GM19397 (cell line): ENCODE measurements at regions not wholly inside any gene's neighbourhood (a gene's known extent, or its start where the extent isn't known, plus 50 kb on each side); places are given as distances from the start of the nearest gene placed in this dataset.

ENCODE experiments used
- ATAC-seq: cut with Tn5 transposase; IDR thresholded peaks from one replicate; pipeline ENCODE4 v1.9.1; 2021; ENCODE audit warnings: mild to moderate bottlenecking, moderate library complexity; ENCODE audit not compliant: unreplicated experiment

DNA sequence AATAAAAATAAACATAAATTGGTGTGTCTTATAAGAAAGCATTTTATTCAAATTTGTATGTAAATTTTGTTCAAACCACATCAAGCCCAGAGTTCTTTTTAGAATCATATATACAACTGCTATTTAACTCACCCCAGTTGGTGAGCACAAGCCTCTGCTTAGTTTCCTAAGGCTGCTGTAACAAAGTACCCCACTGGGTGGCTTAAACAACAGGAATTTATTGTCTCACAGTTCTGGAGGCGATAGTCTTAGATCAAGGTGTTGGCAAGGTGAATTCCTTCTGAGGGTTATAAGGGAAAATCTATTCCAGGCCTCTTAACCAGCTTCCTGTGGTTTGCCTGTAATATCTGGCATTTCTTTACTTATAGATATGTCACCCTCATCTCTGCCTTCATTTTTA lies 1133.5 kb downstream of the OLFM4 start:
- ATAC-seq, result no peak

DNA sequence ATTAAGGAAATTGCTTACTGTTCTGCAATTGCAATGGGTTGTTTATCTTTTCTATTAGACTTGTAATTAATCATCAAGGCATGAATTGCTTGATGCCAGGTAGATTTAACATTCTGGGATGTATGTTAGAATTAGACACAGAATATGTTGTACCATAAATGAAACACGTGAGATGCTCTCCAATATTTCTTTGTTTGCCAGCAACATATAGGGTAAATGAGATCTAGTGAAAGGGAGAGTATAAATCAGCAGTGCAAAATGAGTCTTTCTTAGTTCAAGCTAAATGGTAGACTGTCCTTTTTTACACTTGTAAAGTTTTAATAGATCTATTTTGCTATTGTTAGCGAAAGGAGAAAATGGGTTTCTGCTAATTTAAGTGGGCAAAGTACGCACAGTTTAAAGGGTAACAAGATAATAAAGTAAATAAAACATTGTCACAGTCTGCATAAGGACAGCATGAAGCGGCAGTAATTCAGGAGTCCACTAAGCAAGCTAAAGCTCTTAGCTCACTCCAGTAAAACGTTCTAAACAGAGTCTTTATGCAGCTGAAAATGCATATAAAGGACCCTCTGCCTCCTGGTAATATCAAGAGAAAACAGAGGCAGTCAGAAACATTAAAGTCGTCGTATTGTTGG lies 1137.1 kb downstream of the OLFM4 start:
- ATAC-seq, result no peak

DNA sequence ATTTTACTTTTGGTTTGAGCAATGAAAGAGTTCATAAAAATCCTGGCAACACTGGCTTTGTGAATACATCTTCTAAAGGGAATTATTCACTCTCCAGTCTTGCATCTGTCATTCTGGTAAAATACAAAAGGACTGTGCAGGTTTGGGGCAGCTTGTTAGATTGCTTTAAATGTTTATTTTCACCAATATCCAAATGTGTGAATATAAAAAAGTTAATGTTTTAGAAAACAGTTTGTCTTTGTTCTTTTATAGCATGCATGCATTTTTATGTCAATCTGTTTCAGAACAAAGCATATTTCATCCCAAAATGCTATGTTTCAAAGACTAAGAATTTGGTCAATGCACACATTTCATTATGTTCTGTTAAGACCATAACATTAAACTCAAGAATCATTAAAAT lies 1145.4 kb downstream of the OLFM4 start:
- ATAC-seq, result no peak

DNA sequence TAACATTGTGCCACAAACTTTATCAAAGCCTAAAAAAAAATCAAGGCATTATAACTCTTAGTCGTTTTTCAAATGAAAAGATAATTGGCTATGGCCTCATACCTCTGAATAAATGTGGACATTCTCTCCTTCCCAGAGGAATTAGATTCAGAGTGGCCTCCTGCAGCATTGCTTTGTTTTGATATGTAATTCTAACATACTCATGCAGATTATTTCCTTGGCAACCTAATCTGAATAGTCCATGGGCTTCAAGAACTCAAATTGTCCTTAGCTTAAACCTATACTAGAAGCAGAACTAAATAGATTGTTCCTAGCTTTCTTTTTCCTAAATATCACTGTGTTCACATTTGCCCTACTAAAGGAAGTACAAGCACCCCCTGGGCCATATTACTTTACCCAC lies 1146.9 kb downstream of the OLFM4 start:
- no peak for ATAC-seq

DNA sequence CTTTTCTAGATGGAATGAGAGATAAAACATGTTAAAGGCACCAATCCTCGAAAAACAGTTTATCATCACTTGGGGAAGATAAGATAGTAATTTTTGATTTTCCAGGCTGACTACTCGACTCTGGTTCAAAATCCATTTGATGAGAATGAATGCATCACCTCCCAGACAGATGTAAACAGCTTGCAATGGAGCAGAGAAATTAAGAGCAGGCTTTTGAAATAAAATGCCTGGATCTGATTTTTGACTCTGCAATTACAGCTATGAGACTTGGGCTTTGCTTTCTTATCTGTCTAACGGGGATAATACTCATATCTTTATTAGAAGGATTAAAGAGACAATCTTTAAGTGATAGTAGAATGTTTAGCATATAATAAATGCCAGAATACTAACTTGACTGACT lies 1148.9 kb downstream of the OLFM4 start:
- ATAC-seq, result no peak

DNA sequence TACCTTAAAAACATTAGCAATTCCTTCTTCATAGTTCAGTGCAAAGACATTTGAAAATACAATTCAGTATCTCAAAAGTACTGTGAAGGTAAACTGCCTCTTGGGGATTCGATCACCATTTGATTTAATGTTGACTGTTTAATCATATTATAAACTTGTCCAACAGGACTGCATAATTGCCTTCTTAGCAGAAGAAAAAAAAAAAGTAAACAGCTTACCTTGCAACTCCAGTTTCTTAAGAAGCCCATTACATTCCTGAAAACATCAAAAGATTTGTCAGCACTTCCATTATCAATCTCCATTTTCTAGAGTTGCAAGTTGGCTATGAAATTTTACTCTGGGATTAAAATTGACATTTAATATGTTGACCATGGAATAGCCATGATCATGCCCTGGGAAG lies 1154.6 kb downstream of the OLFM4 start:
- ATAC-seq, result no peak

DNA sequence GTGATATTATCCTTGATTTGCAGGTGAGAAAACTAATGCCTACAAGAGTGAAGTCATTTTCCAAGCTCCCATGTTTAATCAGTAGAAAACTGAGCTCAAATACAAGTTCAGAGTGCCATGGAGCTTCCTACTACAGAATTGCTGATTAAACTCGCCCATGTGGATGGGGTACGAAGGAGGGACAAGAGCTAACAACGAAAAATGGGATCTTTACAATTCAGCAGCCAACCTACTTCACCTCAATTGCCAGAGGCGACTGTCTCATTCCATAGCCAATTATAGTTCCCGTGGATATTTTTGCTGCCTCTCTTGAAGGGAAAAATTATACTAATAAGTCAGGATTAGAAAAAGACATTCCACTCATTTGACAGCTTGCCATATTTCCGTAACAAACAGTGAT lies 1155.1 kb downstream of the OLFM4 start:
- ATAC-seq, result no peak

DNA sequence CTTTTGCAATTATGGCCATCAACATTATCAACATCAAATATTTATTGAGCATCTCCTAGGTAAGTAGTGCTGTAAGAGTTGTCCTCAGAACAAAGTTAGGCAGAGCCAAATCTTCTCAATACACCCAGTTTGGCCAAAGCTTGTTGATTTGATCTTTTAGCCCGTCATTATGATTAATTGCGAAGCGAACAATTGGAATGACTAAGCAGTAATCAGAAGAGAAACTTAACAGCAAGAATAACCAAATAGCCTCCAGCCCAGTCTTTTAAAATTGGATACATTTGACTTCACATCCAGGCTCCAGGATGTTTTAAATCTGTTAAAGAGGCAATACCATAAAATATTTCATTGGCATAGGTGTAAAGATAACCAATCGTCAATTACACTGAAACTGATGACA lies 1156.0 kb downstream of the OLFM4 start:
- ATAC-seq, result no peak

DNA sequence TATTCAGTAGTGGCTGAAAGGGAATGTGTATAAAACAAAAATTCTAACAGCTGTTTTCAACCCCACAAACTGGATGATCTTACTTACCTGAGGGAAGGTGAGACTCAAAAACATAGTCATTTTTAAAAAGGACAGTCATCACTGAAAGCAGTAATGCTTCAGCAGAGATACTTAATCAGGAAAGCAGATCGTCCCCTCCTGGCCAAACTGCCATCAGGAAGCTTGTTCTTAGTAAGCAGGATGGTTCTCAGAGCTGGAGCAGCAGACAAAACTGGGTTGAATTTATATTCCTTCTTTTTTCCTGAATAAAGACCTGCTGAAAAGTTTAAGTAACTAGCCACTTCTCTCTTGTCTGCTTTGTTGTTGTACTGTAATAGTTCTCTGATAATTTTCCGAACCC lies 1156.5 kb downstream of the OLFM4 start:
- no peak for ATAC-seq

DNA sequence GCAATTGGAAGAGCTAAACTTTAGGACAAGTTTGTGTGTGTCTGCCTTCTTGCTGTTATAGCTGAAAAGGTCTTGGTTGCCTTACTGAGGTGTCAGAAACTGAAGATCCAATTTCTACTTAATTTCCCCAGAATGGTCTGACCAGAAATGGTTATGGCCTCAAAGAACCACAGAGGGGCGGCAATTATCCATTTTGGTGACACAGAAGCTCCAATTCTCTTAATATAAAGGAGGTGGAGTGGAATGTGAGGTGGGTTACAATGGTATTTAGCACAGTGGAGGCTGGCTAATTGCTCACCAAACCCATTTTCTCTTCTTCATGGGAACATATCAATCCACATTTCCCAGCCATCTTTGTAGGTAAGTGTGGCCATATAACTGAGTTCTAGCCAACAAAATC lies 1157.2 kb downstream of the OLFM4 start:
- no peak for ATAC-seq

DNA sequence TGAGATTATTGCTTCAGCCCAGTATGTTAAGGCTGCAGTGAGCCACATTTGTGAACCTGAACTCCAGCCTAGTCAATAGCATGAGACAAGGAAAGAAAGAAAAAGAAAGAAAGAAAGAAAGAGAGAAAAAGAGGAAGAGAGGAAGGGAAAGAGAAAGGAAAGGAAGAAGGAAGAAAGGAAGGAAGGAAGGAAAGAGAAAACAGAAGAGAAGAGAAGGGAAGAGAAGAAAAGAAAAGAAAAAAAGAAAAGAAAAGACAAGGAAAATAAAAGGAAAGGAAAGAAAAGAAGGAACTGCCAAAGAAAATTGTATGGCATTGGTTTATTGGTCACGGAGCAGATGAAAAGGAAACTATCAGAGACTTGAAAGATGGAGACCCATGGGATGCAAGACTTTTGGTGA lies 1158.8 kb downstream of the OLFM4 start:
- no peak for ATAC-seq

DNA sequence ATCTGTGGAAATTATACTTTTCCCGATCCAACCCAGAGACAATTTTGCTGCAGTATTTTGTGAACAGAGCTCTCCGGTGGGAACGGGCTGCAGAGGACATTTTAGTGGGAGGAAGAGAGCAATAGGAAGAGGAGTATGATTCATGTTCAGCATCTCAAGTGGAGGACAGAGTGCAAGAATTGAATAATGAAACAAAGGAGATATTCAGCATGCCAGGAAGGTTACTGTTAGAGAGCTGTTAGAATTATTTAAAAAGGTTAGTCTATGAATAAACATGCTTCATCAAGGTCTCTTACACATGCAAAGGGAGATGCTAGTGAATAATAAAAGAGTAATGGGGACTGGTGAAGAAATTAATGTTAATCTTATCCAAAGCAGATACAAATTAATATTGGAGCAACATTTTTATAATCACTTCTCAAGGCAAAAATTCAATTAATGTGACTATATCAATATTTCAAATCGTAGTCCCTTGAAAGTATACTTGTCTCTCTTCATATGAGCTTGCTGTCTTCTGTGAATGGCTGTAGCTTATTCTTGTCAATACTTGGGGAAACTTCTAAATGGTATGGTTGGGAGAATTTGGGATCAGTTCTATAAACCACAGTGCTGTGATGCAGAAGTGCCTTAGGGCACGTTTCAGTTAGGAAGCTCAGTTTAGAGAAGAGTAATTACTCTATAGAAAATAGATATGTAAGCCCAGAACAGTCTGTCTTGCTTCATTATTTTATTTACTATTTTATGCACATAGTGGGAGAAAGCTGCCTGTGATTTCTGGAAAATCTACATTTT lies 1165.8 kb downstream of the OLFM4 start:
- ATAC-seq, result no peak

DNA sequence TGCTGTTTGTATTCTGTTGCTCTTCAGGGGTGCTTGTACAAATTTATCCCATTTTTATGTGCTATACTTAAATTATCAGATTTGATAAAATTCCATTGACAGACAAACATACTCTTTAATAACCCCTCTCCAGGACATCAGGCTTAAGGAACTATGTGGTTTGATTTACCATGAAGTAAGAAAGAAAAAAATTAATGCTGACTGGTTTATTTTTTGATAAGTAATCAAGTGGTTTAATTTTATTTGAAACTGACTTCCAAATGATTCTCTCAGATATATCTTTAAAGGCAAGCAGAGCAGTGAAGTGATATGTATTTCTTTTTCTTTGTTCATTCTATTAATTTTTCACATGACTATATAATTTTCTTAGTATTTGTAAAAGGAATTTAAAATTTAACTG lies 1168.1 kb downstream of the OLFM4 start:
- ATAC-seq, result no peak

DNA sequence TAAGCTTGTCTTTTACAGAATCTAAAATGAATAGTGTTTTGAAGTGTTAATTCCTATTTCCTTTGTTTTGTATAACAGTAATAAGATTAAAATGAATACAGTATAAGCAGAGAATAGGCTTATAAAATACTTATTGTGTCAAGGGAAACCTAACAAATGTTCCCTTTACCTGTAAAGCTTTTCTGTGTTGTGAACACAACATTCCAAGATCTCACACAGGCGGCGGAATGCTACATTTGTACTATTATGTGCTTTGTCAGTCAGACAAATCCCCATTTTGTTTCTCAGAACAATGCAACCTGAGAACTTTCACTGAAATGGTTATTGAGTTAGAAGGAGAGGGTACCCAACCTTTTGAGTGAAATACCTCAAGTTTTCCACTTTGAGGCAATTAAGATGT lies 1170.3 kb downstream of the OLFM4 start:
- ATAC-seq, result no peak

DNA sequence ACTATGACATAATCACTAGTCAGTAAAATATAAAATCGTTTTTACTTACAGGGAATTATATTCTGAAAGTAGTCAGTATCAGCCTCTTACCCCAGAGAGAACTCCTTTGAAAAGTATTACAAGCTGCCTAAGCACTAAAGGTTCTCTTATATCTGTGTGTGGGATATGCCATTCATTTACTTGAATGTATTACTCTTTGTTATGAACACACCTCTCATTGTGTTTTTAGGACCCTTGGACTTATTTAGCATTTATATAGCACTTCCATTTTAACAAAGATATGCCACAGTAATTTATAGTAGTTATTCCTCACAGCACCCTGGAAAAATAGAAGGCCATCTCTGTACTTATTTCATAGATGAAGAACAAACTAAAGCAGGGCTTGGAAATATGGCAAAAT lies 1178.0 kb downstream of the OLFM4 start:
- ATAC-seq, result no peak

DNA sequence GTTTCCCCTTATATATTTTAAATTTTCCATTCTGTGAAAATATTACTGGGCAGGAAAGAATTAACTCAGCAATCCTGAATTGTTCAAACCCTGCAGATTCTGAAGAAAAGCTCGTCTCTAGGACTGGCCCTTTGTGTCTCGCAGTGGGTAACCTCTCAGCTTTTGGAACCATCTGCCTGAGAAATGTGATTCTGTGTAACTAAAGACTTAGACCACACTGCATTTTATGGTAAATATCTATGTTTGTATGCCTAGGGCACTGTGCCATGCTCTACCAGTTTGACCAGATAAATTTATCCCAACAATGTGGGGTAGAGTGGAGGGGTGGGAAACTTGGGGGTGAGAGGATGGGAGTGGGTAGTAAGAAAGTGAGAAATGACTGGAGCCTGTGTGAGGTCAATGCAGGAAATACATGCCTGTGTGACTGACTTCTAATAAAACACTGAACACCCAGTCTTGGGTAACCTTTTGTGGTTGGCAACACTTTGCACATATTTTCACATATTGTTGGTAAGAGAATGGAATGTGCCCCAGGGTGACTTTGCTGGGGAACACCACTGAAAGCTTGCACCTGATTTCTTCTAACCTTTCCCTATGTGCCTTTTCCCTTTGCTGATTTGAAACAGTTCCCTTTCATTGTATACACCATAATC lies 1181.9 kb downstream of the OLFM4 start:
- ATAC-seq, result no peak

DNA sequence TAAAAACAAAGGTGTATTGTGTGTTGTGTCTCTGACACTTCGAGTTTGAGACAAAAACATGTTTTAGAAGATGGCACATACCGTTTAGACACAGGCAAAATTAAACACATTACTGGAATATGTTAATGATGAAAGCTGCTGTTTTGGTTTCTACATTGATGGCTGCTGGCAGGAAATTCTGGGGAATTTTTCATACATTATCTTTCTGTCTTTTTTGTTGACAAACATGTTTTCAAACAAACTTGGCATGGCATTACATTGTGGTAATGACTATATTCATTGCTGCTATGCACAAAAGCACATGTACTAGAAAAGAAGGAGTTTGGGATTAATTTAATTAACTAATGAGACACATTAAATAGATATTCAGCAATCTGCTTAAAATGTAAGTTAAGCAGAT lies 1187.6 kb downstream of the OLFM4 start:
- no peak for ATAC-seq

DNA sequence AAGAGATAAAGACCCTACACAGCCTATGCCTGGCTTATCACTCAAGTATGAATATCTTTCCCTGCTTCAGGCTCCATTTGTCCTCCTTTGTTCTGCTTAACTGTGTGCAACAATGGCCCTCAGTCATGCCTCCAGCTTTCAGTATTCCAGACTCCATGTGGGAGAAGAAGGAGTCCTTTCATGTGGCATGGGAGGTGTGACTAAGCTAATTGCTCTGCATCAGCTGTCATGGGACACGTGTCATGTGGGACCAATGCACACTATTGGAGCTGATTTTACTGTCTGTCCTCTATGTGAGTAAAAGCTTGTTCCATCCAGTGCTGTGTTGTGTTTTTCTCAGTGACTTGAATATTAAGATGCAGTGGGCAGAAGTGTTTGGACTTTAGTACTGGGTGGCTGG lies 1198.3 kb downstream of the OLFM4 start:
- no peak for ATAC-seq

DNA sequence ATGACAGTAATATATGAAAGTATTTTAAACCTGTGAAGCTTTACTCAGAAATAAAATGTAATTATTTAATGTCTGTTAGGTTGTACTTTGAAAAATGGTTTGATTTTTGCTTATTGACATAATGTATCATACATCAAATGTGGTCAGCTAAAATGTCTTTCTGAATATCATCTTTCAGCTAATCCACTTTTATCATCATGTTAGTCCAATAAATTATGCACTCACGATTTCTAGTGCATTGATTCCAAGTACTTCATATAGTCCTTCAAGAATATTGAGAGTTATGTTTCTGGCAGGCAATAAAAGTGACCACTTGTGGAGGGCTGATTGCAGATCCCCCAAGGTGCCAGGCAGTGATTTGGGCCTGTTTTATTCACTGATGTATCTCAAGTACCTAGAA lies 1204.1 kb downstream of the OLFM4 start:
- ATAC-seq, result no peak

DNA sequence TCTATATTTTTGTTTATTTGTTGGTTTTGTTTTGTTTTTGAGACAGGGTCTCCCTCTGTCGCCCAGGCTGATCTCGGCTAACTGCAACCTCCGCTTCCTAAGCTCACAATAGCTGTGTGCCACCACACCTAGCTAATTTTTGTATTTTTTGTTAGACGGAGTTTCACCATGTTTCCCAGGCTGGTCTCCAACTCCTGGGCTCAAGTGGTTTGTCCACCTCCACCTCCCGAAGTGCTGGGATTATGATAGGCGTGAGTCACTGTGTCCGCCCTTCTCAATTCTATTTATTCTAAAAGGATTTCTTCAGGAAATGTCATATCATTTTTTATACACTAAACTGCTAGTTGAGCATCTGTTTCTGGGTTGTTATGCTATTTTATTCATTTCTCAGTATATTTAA lies 1206.0 kb downstream of the OLFM4 start:
- ATAC-seq, result no peak

DNA sequence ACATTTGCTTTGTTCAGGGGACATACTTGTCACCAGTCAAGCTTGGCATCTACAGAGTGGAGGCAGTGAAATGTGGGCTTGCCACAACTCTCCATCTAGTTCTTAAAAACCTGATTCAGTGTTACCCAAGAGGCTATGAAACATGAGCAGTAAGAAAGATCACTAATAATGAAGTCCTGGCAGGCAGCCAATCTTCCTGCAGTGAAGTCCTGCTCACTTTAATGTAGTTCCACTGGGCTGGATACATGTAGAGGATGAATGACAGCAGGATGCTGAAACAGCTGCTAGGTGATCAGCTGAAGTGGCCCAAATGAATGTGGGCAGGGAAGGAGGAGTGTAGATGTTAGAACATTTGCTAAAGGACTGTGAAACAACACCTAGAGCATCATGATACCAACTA lies 1213.1 kb downstream of the OLFM4 start:
- no peak for ATAC-seq

DNA sequence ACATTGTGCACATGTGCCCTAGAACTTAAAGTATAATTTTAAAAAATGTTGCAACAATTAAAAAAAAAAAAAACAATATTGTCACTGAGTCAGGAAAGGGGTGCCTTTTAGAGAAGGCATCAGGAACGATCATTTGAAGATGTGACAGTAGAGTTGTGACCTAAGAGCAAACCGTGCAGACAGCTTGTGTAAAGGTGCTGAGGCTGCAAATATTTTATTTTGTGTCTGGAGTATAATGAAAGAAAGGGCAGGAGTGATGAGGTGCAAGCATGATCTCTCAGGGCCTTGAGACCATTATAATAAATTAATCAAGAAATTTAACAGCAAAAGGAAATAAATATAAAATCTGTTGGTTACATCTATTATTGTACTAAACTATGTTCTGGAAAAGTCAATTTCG lies 1219.7 kb downstream of the OLFM4 start:
- no peak for ATAC-seq
